Suprapubic skin (tissue), 3 donors: ENCODE measurements at regions not wholly inside any gene's neighbourhood (a gene's known extent, or its start where the extent isn't known, plus 50 kb on each side); places are given as distances from the start of the nearest gene placed in this dataset.

Source experiments
- EP300 ChIP-seq: sonication (generic); formaldehyde crosslinking; IDR thresholded peaks from one replicate; pipeline ENCODE4 v1.6.1; 2017; ENCODE audit warnings: antibody characterized with exemption
- TF ChIP-seq, protein P1 (sequence below), 2 donors: fragments of 200-600 bp in 1 of 2; fragments of 450-650 bp in 1 of 2; sonication (generic) in 1 of 2; IDR thresholded peaks; one replicate each; pipeline ENCODE4 v1.5.1; 2016 to 2019; ENCODE audit warnings: antibody characterized with exemption in 2 of 2, mild to moderate bottlenecking in 1 of 2, moderate library complexity in 1 of 2

DNA sequence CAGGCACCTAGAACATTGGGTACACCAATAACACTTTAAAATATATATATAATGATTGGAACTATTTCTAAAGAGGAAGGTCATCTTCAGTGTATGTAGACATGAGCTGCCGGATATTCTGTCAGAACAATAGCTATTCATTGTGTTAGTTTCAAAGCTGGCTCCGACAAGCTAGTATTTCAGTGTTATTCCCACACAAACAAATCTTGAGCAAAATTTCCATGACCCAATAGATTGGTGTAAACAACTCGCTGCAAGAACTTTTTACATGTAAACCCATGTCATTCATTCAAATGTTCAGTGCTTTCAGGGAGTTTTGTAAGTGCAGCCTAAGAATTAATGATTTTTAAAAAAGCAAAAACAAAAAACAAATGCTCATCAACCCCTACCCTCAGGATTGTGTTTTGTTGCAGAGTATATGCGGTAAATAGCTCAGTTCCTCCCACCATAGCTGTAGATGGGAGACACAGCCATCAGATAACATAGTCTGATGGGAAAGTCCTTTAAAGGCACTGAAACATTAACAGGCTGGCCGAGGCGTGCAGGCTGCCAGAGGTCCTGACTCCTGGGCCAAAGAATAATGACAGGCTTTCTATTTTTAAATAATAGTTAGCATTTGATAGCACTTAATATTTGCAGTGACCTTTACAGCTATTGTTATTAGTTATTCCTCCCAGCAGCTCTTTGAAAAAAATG, 150.3 kb upstream of the ARHGAP5 start:
- TF ChIP-seq EP300 = no peak
- TF ChIP-seq, protein P1, sequence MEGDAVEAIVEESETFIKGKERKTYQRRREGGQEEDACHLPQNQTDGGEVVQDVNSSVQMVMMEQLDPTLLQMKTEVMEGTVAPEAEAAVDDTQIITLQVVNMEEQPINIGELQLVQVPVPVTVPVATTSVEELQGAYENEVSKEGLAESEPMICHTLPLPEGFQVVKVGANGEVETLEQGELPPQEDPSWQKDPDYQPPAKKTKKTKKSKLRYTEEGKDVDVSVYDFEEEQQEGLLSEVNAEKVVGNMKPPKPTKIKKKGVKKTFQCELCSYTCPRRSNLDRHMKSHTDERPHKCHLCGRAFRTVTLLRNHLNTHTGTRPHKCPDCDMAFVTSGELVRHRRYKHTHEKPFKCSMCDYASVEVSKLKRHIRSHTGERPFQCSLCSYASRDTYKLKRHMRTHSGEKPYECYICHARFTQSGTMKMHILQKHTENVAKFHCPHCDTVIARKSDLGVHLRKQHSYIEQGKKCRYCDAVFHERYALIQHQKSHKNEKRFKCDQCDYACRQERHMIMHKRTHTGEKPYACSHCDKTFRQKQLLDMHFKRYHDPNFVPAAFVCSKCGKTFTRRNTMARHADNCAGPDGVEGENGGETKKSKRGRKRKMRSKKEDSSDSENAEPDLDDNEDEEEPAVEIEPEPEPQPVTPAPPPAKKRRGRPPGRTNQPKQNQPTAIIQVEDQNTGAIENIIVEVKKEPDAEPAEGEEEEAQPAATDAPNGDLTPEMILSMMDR (IDR thresholded peaks at IDR 0.05) = no peak
